H9 (cell line): ENCODE measurements at regions not wholly inside any gene's neighbourhood (a gene's known extent, or its start where the extent isn't known, plus 50 kb on each side); places are given as distances from the start of the nearest gene placed in this dataset.

Experiments
- DNase-seq: peaks from one replicate; pipeline ENCODE4 v3.0.0-alpha.2; 2017
- H2AFZ ChIP-seq: one replicate; pipeline ENCODE4 v1.6.1; 2013; ENCODE audit warnings: mild to moderate bottlenecking, low read length, control low read depth, moderate library complexity
- H2AK5ac ChIP-seq: 2 replicates; pipeline ENCODE4 v1.6.1; 2013; ENCODE audit warnings: low read length, control low read depth, mixed read lengths; ENCODE audit not compliant: insufficient read length
- H2BK120ac ChIP-seq: one replicate; pipeline ENCODE4 v1.6.1; 2013; ENCODE audit warnings: low read depth, mild to moderate bottlenecking, low read length, control low read depth, inconsistent platforms; ENCODE audit not compliant: poor library complexity, severe bottlenecking
- H2BK12ac ChIP-seq: 2 replicates; pipeline ENCODE4 v1.6.1; 2013; ENCODE audit warnings: low read length, control low read depth, mixed read lengths, low read depth; ENCODE audit not compliant: insufficient read length
- H2BK15ac ChIP-seq: 2 replicates; pipeline ENCODE4 v1.6.1; 2013; ENCODE audit warnings: low read depth, low read length, control low read depth
- H2BK20ac ChIP-seq: one replicate; pipeline ENCODE4 v1.6.1; 2013; ENCODE audit warnings: low read depth, mild to moderate bottlenecking, low read length, control low read depth, inconsistent platforms; ENCODE audit not compliant: poor library complexity, severe bottlenecking
- H2BK5ac ChIP-seq: 2 replicates; pipeline ENCODE4 v1.6.1; 2013; ENCODE audit warnings: low read length, control low read depth, mixed read lengths; ENCODE audit not compliant: insufficient read length
- H3K14ac ChIP-seq: 2 replicates; pipeline ENCODE4 v1.6.1; 2013; ENCODE audit warnings: low read length, control low read depth; ENCODE audit not compliant: insufficient read depth
- H3K18ac ChIP-seq: 2 replicates; pipeline ENCODE4 v1.6.1; 2013; ENCODE audit warnings: low read depth, mild to moderate bottlenecking, mixed read lengths, low read length, control low read depth; ENCODE audit not compliant: insufficient read length
- H3K23ac ChIP-seq: 2 replicates; pipeline ENCODE4 v1.6.1; 2013; ENCODE audit warnings: low read length, control low read depth, mixed read lengths, low read depth; ENCODE audit not compliant: insufficient read length
- H3K23me2 ChIP-seq: 2 replicates; pipeline ENCODE4 v1.6.1; 2013; ENCODE audit warnings: low read depth, mild to moderate bottlenecking, mixed read lengths, low read length, control low read depth; ENCODE audit not compliant: insufficient read length, poor library complexity, severe bottlenecking
- H3K27ac ChIP-seq: 2 replicates; pipeline ENCODE4 v1.5.1; 2013; ENCODE audit warnings: low read length, control low read depth, mixed read lengths, low read depth; ENCODE audit not compliant: insufficient read length
- H3K27me3 ChIP-seq: 2 replicates; pipeline ENCODE4 v1.6.1; 2013; ENCODE audit warnings: low read length, control low read depth, inconsistent platforms; ENCODE audit not compliant: insufficient read depth
- H3K4ac ChIP-seq: 2 replicates; pipeline ENCODE4 v1.6.1; 2013; ENCODE audit warnings: low read depth, mild to moderate bottlenecking, control low read depth, inconsistent platforms, low read length, moderate library complexity
- H3K4me1 ChIP-seq: 2 replicates; pipeline ENCODE4 v1.6.1; 2013; ENCODE audit warnings: low read length, control low read depth, inconsistent platforms; ENCODE audit not compliant: insufficient read depth
- H3K4me2 ChIP-seq: 2 replicates; pipeline ENCODE4 v1.6.1; 2013; ENCODE audit warnings: low read length, control low read depth, mixed read lengths; ENCODE audit not compliant: insufficient read length, insufficient read depth
- H3K56ac ChIP-seq: 2 replicates; pipeline ENCODE4 v1.6.1; 2013; ENCODE audit warnings: low read depth, mild to moderate bottlenecking, mixed read lengths, low read length, control low read depth; ENCODE audit not compliant: insufficient read length
- H3K79me1 ChIP-seq: 2 replicates; pipeline ENCODE4 v1.6.1; 2013; ENCODE audit warnings: low read depth, mild to moderate bottlenecking, moderate library complexity, low read length, control low read depth, inconsistent platforms; ENCODE audit not compliant: insufficient read depth, poor library complexity, severe bottlenecking
- H3K79me2 ChIP-seq: 2 replicates; pipeline ENCODE4 v1.6.1; 2013; ENCODE audit warnings: low read length, control low read depth, inconsistent platforms; ENCODE audit not compliant: insufficient read depth
- H3K9ac ChIP-seq: 2 replicates; pipeline ENCODE4 v1.6.1; 2013; ENCODE audit warnings: low read length, control low read depth, mixed read lengths; ENCODE audit not compliant: insufficient read length; ENCODE audit errors: extremely low read depth
- H3K9me3 ChIP-seq: one replicate; pipeline ENCODE4 v1.6.1; 2013; ENCODE audit warnings: low read depth, low read length, inconsistent platforms; ENCODE audit not compliant: control insufficient read depth
- H3T11ph ChIP-seq: one replicate; pipeline ENCODE4 v1.6.1; 2013; ENCODE audit warnings: mild to moderate bottlenecking, low read length, control low read depth, inconsistent platforms
- H4K20me1 ChIP-seq: one replicate; pipeline ENCODE4 v1.6.1; 2013; ENCODE audit not compliant: control insufficient read depth, insufficient read length, insufficient read depth
- H4K5ac ChIP-seq: 2 replicates; pipeline ENCODE4 v1.6.1; 2013; ENCODE audit warnings: low read depth, mild to moderate bottlenecking, mixed read lengths, low read length, control low read depth; ENCODE audit not compliant: insufficient read length
- H4K8ac ChIP-seq: replicated peaks from 2 replicates; pipeline ENCODE4 v1.6.1; 2013; ENCODE audit warnings: low read length, control low read depth, mixed read lengths, low read depth; ENCODE audit not compliant: insufficient read length
- H4K91ac ChIP-seq: 2 replicates; pipeline ENCODE4 v1.6.1; 2013; ENCODE audit warnings: low read depth, mild to moderate bottlenecking, moderate library complexity, mixed read lengths, low read length, control low read depth; ENCODE audit not compliant: insufficient read length
- H3K27ac Mint-ChIP-seq, 3 experiments: 2 replicates in 2 of 3; 3 replicates in 1 of 3; pipeline ENCODE4 v1.8.0; 2020 to 2021; ENCODE audit warnings: mixed read lengths in 3 of 3, mild to moderate bottlenecking in 1 of 3, moderate library complexity in 1 of 3
- H3K27me3 Mint-ChIP-seq: 2 replicates; pipeline ENCODE4 v1.8.0; 2021; ENCODE audit warnings: low read depth, mild to moderate bottlenecking, moderate library complexity, mixed read lengths
- H3K36me3 Mint-ChIP-seq, 3 experiments: 2 replicates in 2 of 3; 3 replicates in 1 of 3; pipeline ENCODE4 v1.8.0; 2020 to 2021; ENCODE audit warnings: low read depth in 3 of 3, mixed read lengths in 3 of 3; ENCODE audit not compliant: insufficient read depth in 1 of 3
- H3K4me1 Mint-ChIP-seq, 2 experiments: 2 replicates each; pipeline ENCODE4 v1.8.0; 2020; ENCODE audit warnings: mixed read lengths in 2 of 2
- H3K4me3 Mint-ChIP-seq, 2 experiments: 2 replicates in 1 of 2; 3 replicates in 1 of 2; pipeline ENCODE4 v1.8.0; 2020 to 2021; ENCODE audit warnings: mild to moderate bottlenecking in 2 of 2, mixed read lengths in 2 of 2, moderate library complexity in 1 of 2
- H3K9me3 Mint-ChIP-seq, 2 experiments: 2 replicates in 1 of 2; 3 replicates in 1 of 2; pipeline ENCODE4 v1.8.0; 2020; ENCODE audit warnings: mild to moderate bottlenecking in 2 of 2, mixed read lengths in 2 of 2, moderate library complexity in 1 of 2
- CTCF ChIP-seq: fragments of 200-600 bp; sonication (generic); conservative IDR thresholded peaks from 3 replicates; pipeline ENCODE4 v1.8.0; 2021; ENCODE audit warnings: antibody characterized with exemption, mild to moderate bottlenecking
- WGBS: extraction: QIAGEN DNeasy Blood & Tissue Kit; methylation state at CpG from one replicate; pipeline ENCODE4 v1.1.7; 2013; ENCODE audit warnings: missing lambda C conversion rate, low lambda C conversion rate, mixed read lengths; ENCODE audit not compliant: insufficient read length; ENCODE audit errors: extremely low coverage; 5-methylcytosine and 5-hydroxymethylcytosine counted together

- Histone ChIP-seq H2BK15ac (no peak overlapping the region), H3K14ac (no peak overlapping the region), H3K27me3 (no peaks in the 10 kb centered on the region), H4K5ac (no peak overlapping the region), H3K9me3 (no peaks in the 10 kb centered on the region), H4K8ac (no peak overlapping the region), H3K23me2 (no peaks in the 10 kb centered on the region), H3K79me1 (no peaks in the 10 kb centered on the region), H3K18ac (no peak overlapping the region), H3K9ac (no peak overlapping the region), H3T11ph (no peak overlapping the region), H3K4me2 (no peak overlapping the region), H2BK120ac (no peak overlapping the region), H3K23ac (no peak overlapping the region), H3K4me1 (no peaks in the 10 kb centered on the region), H4K91ac (no peak overlapping the region), H2AFZ (no peak overlapping the region), H2BK20ac (no peak overlapping the region), H3K4ac (no peak overlapping the region), H3K27ac (no peak overlapping the region), H2BK12ac (no peak overlapping the region), H3K79me2 (no peaks in the 10 kb centered on the region), H4K20me1 (no peaks in the 10 kb centered on the region), H2AK5ac (no peak overlapping the region), H3K56ac (no peak overlapping the region), H2BK5ac (no peak overlapping the region)
- no peaks in the 10 kb centered on the region for H3K9me3 Mint-ChIP-seq
- WGBS, result no CpG with 5 or more reads among the region's 10 CpGs
- peak; percentile 71 for DNase-seq
- H3K4me1 Mint-ChIP-seq, result no peaks in the 10 kb centered on the region
- no peak overlapping the region for H3K4me3 Mint-ChIP-seq
- H3K36me3 Mint-ChIP-seq, result no peaks in the 10 kb centered on the region
- H3K27ac Mint-ChIP-seq, result no peak overlapping the region
- no peaks in the 10 kb centered on the region; the same call in 1 of the 2 replicates for H3K27me3 Mint-ChIP-seq
- TF ChIP-seq CTCF, result peak; percentile 73
Observed at GRCh38 chr16:76639685-76640289, 362.6 kb downstream of the CNTNAP4 start.
